ENCODE measurements at regions not wholly inside any gene's neighbourhood (a gene's known extent, or its start where the extent isn't known, plus 50 kb on each side); places are given as distances from the start of the nearest gene placed in this dataset.

- WGBS, 2 experiments (ENCODE audit: extremely low coverage in 2 of 2, insufficient read length in 1 of 2) = no CpG with 5 or more reads among the region's 4 CpGs
- Histone ChIP-seq H3K36me3 (ENCODE audit: control insufficient read depth, insufficient read depth, low read length) (no peaks in the 10 kb centered on the region), H2AK9ac (replicated peaks; ENCODE audit: low read depth, low read length, poor library complexity) (no peak overlapping the region), H3K23ac (ENCODE audit: low read depth, low read length) (no peak overlapping the region), H2AK5ac (ENCODE audit: low read depth, low read length) (no peak overlapping the region), H3K14ac (replicated peaks; ENCODE audit: low read depth, low read length) (no peak overlapping the region), H4K91ac (ENCODE audit: insufficient read depth, low read depth, low read length) (no peak overlapping the region), H3K4me1 (ENCODE audit: control insufficient read depth, insufficient read depth, low read length) (no peaks in the 10 kb centered on the region; the same call in 1 of the 2 replicates), H3K4me3 (ENCODE audit: insufficient read depth, low read depth, low read length) (no peak overlapping the region), H3K79me1 (ENCODE audit: low read depth in 1 of 2, low read length in 2 of 2) (no peaks in the 10 kb centered on the region), H3K9me1 (ENCODE audit: insufficient read depth, low read length) (peaks cover 6% of the 10 kb centered on the region; the same call in 1 of the 2 replicates), H3K4ac (ENCODE audit: low read depth, low read length) (no peak overlapping the region), H2BK20ac (ENCODE audit: low read depth, low read length) (no peak overlapping the region), H3K18ac (ENCODE audit: low read depth, low read length) (no peak overlapping the region), H3K4me2 (ENCODE audit: low read depth, low read length) (no peak overlapping the region), H4K20me1 (ENCODE audit: insufficient read depth, low read length) (no peaks in the 10 kb centered on the region), H2BK15ac (ENCODE audit: low read depth, low read length) (no peak overlapping the region), H2AFZ (replicated peaks; ENCODE audit: low read length, poor library complexity) (no peak overlapping the region), H2BK120ac (ENCODE audit: low read depth, low read length) (no peak overlapping the region), H2BK5ac (ENCODE audit: low read depth, low read length, poor library complexity, severe bottlenecking) (no peak overlapping the region), H4K8ac (ENCODE audit: low read depth in 2 of 2, low read length in 2 of 2) (no peak overlapping the region), H3K56ac (ENCODE audit: extremely low read depth, insufficient read depth, low read length) (no peak overlapping the region), H3K9ac (ENCODE audit: low read depth, low read length) (no peak overlapping the region), H3K27ac (ENCODE audit: insufficient read depth, low read length) (no peak overlapping the region), H3K9me3 (ENCODE audit: control insufficient read depth, insufficient read depth, low read length) (no peaks in the 10 kb centered on the region), H3K27me3 (ENCODE audit: control insufficient read depth, insufficient read depth, low read length) (no peaks in the 10 kb centered on the region), H4K5ac (ENCODE audit: low read depth, low read length) (no peak overlapping the region)
- ChIA-PET POLR2A (ENCODE audit: unreplicated experiment) (no interaction called here), CTCF (no interaction called here)
- no peak for ATAC-seq (ENCODE audit: low read depth)
- TF ChIP-seq ELK1 (IDR thresholded peaks at IDR 0.05; ENCODE audit: borderline replicate concordance, low read depth, low read length) = no peak
- TF ChIP-seq RAD21 (IDR thresholded peaks at IDR 0.05; ENCODE audit: low read length) = no peak
- TF ChIP-seq USF2 (IDR thresholded peaks at IDR 0.05; ENCODE audit: low read depth, low read length) = no peak
- DNase-seq = no peak
- in situ Hi-C loops (cut with MboI; ENCODE audit: low sequenced_read_pairs) (no loop called here), intact Hi-C loops (cut with micrococcal nuclease) (no loop called here), dilution Hi-C loops (cut with HindIII; ENCODE audit: low sequenced_read_pairs, unreplicated experiment) (no loop called here)
- BruUV-seq (replicated peaks) = no TSS peak
These were observed 131.6 kb upstream of the SOX5 start for GRCh38 chr12:24081092-24081529.

All from IMR-90 (cell line).